ENCODE measurements at regions not wholly inside any gene's neighbourhood (a gene's known extent, or its start where the extent isn't known, plus 50 kb on each side); places are given as distances from the start of the nearest gene placed in this dataset.

GRCh38 chr9:90005388-90005787 is 400.6 kb downstream of the GADD45G start:
- H3K4me1 ChIP-seq (ENCODE audit: control insufficient read depth, insufficient read depth, low read length) = no peaks in the 10 kb centered on the region
- no peak for DNase-seq
- no peak for TF ChIP-seq CTCF (conservative IDR thresholded peaks at IDR 0.05)
- H3K4me3 ChIP-seq (ENCODE audit: low read length) = no peak overlapping the region
- peaks cover 3% of the 10 kb centered on the region for H3K9me3 Mint-ChIP-seq
- H3K36me3 Mint-ChIP-seq (ENCODE audit: low read depth) = no peaks in the 10 kb centered on the region
- H3K4me3 Mint-ChIP-seq = no peak overlapping the region
- no peaks in the 10 kb centered on the region for H3K27me3 Mint-ChIP-seq (ENCODE audit: insufficient read depth)
- peaks cover 5% of the 10 kb centered on the region for H3K9me3 ChIP-seq (ENCODE audit: control insufficient read depth, low read length)
- peaks cover 19% of the 10 kb centered on the region for H3K4me1 Mint-ChIP-seq
- no peak overlapping the region for H3K27ac Mint-ChIP-seq
- no peak overlapping the region for H3K9ac ChIP-seq (ENCODE audit: extremely low read depth, low read length, poor library complexity, severe bottlenecking)
- H3K27me3 ChIP-seq (ENCODE audit: control insufficient read depth, insufficient read depth, low read length, poor library complexity, severe bottlenecking) = no peaks in the 10 kb centered on the region
- no peak overlapping the region for H3K27ac ChIP-seq (ENCODE audit: low read depth, low read length)
- H3K36me3 ChIP-seq (ENCODE audit: control insufficient read depth, insufficient read depth, low read length) = no peaks in the 10 kb centered on the region
- 96 to 100% methylated on average over 1 to 3 of the region's 3 CpGs for WGBS, 2 experiments (ENCODE audit: insufficient coverage in 1 of 2, insufficient read length in 1 of 2)

GRCh38 chr9:90007516-90008440 is 403.0 kb downstream of the GADD45G start:
- Histone ChIP-seq H3K9ac (ENCODE audit: extremely low read depth, low read length, poor library complexity, severe bottlenecking) (no peak overlapping the region), H3K9me3 (ENCODE audit: control insufficient read depth, low read length) (peaks cover 5% of the 10 kb centered on the region), H3K36me3 (ENCODE audit: control insufficient read depth, insufficient read depth, low read length) (no peaks in the 10 kb centered on the region), H3K4me1 (ENCODE audit: control insufficient read depth, insufficient read depth, low read length) (no peaks in the 10 kb centered on the region), H3K27me3 (ENCODE audit: control insufficient read depth, insufficient read depth, low read length, poor library complexity, severe bottlenecking) (no peaks in the 10 kb centered on the region), H3K4me3 (ENCODE audit: low read length) (no peak overlapping the region), H3K27ac (ENCODE audit: low read depth, low read length) (no peak overlapping the region)
- Mint-ChIP-seq H3K4me3 (no peak overlapping the region), H3K9me3 (peaks cover 3% of the 10 kb centered on the region), H3K4me1 (peaks cover 11% of the 10 kb centered on the region), H3K36me3 (ENCODE audit: low read depth) (no peaks in the 10 kb centered on the region), H3K27me3 (ENCODE audit: insufficient read depth) (no peaks in the 10 kb centered on the region), H3K27ac (peak overlapping the region; percentile 32)
- 84 to 89% methylated on average over 4 to 10 of the region's 11 CpGs for WGBS, 2 experiments (ENCODE audit: insufficient coverage in 1 of 2, insufficient read length in 1 of 2)
- DNase-seq = peak; percentile 65
- TF ChIP-seq CTCF (conservative IDR thresholded peaks at IDR 0.05) = no peak

DNA sequence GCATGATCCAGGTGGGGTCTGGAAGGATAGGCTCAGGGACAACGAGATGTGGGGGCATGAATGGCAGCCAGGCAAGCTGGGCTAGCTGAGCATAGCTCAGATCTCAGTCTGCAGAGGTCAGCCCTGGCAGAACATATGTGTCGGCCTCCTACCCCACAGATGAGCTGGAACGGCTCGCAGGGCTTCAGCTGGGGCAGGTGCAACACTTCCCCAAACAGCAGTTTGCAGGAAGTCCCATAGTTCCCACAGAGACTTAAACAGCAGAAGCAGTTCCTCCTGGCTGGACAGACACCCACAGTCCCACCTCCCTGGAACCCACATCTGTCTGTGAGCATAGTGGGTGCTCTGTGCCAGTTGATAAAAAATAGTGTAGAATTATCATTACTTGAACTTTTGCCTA is 404.6 kb downstream of the GADD45G start:
- Histone ChIP-seq H3K36me3 (ENCODE audit: control insufficient read depth, insufficient read depth, low read length) (no peaks in the 10 kb centered on the region), H3K9me3 (ENCODE audit: control insufficient read depth, low read length) (peaks cover 5% of the 10 kb centered on the region), H3K4me3 (ENCODE audit: low read length) (no peak overlapping the region), H3K27ac (ENCODE audit: low read depth, low read length) (no peak overlapping the region), H3K27me3 (ENCODE audit: control insufficient read depth, insufficient read depth, low read length, poor library complexity, severe bottlenecking) (no peaks in the 10 kb centered on the region), H3K9ac (ENCODE audit: extremely low read depth, low read length, poor library complexity, severe bottlenecking) (no peak overlapping the region), H3K4me1 (ENCODE audit: control insufficient read depth, insufficient read depth, low read length) (no peaks in the 10 kb centered on the region)
- no peak for TF ChIP-seq CTCF (conservative IDR thresholded peaks at IDR 0.05)
- no peak overlapping the region for H3K27ac Mint-ChIP-seq
- no peaks in the 10 kb centered on the region for H3K36me3 Mint-ChIP-seq (ENCODE audit: low read depth)
- no peaks in the 10 kb centered on the region for H3K27me3 Mint-ChIP-seq (ENCODE audit: insufficient read depth)
- no peak overlapping the region for H3K4me3 Mint-ChIP-seq
- DNase-seq = no peak
- peaks cover 3% of the 10 kb centered on the region for H3K9me3 Mint-ChIP-seq
- peaks cover 11% of the 10 kb centered on the region for H3K4me1 Mint-ChIP-seq
- 96 to 100% methylated on average over 1 to 4 of the region's 4 CpGs for WGBS, 2 experiments (ENCODE audit: insufficient coverage in 1 of 2, insufficient read length in 1 of 2)

Data from endodermal cell (in vitro differentiated cells).